Middle frontal gyrus (tissue), 1 donor: ENCODE measurements at regions not wholly inside any gene's neighbourhood (a gene's known extent, or its start where the extent isn't known, plus 50 kb on each side); places are given as distances from the start of the nearest gene placed in this dataset.

Source experiments
- DNase-seq: peaks from one replicate; pipeline ENCODE4 v3.0.0-alpha.2; 2015; ENCODE audit warnings: low spot score; ENCODE audit errors: extremely low spot score

DNA sequence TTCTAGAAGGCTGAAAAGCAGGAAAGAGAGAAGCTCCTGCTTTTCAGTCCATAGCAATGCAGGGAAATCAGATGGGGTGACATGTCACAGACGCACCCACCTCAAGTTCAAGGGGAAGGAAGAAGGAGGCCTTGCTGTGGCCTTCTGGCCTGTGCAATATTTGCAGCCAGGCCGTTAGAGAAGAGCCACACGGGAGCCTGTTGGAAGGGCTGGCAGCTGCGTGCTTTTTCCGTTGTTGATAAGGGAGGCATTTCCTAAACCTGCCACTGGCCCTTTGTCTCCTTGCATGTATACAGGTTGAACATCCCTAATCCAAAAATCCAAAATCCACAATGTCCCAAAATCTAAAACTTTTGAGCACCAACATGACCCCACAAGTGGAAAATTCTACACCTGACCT lies 492.5 kb upstream of the ZMIZ1 start:
- no peak for DNase-seq

DNA sequence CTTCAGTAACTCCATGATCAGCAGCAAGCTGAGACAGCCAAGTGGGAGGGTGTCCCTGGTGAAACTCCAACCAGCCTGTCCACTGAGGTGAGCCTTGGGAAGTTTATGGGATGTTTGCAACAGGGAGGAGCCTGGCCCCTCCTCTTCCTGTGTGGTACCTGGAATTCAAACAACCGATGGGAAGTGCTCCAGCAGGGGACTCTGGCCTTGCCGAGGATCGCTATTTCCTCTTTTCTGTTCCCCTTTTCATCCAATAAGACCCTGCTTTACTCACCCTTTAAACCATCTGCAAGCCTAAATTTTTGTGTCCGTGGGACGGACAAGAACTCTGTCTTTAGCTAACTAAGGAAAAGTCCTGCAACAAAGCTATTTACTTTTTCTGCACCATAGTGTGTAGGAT lies 491.1 kb upstream of the ZMIZ1 start:
- no peak for DNase-seq

DNA sequence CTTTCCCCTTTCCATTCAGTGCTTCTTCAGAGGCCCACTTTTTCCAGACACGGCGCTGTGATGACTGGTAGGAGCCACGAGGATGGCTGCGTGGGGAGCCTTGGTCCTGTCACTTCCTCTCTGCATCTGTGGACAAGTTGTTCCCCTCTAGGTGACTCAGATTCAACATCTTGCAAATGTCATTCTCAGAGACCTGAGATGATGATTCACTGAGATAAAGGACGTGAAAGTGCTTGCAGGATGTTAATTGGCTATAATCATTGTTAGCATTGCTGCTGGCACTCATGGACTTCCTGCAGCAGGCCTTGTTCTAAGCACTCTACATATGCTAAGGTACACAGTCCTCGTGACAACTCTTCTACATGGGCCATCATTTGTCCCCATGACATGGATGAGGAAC lies 489.8 kb upstream of the ZMIZ1 start:
- DNase-seq, result no peak

DNA sequence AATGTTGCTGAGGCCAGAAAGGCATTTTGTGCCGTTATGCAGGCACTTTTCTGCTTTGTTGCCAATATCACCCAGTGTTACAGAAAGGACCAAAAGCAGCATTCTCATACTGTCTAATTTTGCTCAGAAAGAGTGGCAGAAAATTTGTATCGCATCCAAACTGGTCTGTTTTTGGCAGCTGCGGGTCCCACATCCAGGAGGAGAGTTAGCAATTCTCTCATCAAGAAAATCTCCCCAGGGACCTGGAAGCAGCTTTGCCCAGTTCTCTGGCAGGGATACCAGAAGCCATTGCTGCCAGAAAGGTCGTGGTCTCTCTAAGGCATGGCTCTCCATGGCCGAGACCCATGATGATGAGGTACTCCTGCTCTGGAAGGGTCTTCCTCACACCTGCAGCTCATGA lies 489.2 kb upstream of the ZMIZ1 start:
- DNase-seq, result peak; percentile 30

DNA sequence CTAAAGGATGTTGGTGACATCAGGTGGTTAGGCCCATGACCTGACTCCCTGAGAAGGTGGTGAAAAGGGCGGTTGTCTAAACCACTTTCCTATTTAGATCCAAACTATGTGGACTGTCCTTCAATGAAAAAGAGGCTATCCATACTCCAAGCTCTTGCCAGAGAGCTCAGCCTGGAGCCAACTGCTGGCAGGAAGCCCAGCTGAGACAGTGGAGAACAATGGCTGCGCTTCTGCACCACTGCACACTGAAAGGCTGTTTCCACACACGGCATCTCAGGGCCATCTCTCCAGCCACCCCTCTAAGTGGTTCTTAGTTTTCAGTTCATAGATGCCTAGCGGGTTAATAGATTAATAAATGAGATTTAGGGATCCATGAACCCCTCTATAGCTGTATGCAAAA lies 488.8 kb upstream of the ZMIZ1 start:
- DNase-seq, result peak; percentile 71

DNA sequence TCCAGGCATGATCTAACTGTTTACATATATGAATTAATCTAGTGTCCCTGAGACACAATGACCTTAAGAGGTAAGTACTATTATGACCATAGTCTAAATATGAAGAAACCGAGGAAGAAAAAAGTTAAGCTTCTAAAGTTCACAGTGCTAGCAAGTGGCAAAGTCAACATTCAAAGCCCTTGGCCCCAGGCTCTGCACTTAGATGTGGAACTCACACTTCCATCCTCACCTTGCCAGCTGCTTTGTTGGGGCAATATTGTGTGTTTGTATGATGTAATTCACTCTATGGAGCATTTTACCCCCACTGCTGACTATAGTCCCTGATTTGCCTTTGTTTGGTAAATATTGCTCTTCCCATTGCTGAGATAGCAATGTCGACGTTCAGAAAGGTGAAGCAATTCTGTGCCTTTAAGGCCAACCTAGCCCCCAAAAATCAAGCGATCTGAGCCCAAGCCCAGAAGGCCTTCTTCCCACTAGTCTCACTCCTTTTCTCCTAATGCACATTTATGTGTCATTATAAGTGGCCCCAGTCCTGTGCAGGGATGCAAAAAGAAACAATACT lies 487.6 kb upstream of the ZMIZ1 start:
- no peak for DNase-seq

DNA sequence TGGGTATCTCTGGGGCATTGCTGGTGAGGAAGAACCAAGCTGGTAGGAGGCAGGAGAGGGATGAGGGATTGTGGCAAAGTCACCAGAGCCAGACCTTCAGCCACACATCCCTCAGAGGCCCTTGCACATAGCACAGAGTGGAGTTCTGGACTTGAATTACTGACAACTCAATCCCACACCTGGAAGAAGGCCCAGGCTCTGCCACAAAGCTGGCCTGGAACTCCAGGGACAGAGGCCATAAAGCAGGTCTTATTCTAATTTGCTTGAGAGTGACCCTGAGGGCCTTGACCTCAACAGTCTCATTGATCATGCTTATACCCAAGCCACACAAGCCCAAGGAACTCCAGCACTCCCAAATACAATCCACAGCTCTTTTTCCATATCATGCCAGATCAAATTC lies 486.2 kb upstream of the ZMIZ1 start:
- DNase-seq, result no peak

DNA sequence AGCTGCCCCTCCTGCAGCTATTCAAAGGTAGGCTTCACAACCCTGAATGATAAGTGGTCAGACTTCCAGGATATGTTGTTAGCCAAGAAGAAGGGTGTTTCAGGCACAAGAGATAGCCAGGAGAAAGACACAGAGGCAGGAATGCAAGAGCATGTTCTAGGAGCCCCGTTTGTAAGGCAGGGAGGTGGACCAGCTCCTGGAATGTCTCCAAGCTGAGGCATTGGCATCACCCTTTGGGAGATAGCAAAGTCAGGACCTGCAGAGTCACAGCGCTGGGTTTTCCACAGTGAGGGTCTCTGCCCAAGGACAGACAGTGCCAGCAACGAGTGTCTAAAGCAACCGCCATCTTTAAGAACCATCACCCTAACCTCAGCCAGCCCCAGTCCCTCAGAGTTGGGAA lies 484.5 kb upstream of the ZMIZ1 start:
- DNase-seq, result no peak

DNA sequence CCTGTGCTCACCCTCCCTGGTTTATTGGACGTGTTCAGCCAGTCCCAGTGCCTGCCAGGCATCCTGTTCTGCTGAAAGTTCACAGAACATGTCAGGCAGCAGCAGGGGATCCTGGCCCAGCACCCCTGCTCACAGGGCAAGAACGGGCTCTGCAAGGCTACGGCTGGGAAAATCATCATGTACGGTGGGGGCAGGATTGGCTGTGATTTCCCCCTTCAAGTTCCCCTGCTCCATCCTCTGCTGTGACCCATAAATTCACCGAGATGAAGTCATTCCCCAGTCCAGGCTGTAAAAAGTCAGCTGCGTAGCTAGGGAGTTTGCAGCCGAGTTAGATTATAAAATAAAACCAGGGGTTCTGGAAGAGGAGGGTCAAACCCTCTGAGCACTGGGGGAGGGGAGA lies 484.1 kb upstream of the ZMIZ1 start:
- no peak for DNase-seq

DNA sequence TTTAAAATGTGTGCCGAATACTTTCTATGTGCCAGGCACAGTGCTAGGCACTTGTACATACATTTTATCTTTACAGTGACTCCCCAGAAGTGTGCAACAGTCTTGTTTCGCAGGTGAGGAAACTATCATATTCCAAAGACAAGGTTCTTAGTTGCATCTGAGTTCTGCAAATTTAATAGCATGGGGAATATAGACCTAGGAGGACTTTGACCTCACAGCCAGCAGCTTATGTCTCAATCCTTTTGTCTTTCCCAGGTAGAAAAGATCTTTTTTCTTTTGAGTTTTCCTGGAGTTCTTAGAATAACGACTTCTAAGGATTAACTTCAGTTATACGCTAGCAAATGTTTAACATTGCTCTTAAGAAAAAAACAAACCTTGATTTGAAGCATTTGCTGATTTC lies 482.8 kb upstream of the ZMIZ1 start:
- no peak for DNase-seq

DNA sequence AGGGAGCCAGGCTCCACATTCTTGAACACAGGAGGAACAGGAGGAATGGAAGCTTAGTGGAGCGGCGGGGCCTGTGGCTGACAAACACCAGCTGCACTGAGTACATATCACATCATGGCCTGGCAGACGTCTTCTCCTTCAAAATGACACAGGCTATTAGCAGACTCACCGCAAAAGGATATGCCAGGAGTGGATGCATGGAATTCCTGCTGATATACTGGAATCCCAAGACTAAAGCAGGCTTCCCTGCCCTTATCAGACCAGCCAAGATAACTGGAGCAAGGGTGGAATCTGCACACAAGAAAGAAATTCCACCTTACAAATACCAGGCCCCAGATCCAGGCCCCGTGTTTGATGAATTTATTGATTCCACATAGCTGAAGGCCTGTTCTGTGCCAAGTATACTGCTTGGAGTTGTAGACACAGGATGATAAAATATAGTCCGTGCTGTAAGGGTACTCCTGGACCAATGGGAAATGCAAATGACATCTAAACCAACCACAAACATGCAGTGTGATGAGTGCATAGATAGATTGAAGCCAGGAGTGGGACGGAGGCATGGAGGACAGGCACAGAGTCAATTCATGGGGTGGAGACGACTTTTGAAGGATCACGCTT lies 480.5 kb upstream of the ZMIZ1 start:
- DNase-seq, result no peak

DNA sequence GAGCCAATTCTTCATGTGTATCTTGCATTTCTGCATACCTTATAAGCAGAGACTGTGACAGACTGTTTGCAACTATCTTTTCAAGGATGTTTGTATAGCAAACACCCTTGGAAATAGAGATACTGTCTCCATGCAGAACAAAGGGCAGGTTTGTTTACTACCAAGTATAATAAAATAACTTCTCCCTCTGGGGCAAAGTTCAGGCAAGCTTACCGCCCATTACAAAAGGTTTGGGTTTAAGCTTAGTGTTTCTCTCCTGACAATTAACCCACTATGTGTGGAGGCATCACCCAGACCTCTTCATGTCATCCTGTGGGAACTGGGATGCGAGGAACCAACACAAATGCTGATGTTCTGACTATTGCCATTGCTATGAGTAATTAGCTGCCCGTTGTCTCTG lies 479.1 kb upstream of the ZMIZ1 start:
- no peak for DNase-seq

DNA sequence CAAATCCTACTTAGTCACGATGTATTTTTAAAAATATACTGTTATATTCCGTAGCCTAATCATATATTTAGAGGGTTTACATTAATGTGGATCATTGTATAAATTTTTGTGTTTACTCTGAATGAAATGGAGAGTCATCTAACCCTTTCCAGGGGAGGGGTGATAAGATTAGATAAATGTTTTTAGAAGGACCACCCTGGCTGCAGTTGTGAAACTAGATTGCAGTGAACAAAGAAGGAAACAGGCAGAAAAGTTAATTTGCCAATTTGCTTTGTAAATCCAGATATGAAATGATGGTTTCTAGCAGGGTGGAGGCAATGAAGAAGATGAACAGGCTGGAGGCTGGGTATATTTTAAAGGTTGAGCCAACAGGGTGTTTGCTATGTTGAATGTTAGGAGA lies 477.7 kb upstream of the ZMIZ1 start:
- no peak for DNase-seq

DNA sequence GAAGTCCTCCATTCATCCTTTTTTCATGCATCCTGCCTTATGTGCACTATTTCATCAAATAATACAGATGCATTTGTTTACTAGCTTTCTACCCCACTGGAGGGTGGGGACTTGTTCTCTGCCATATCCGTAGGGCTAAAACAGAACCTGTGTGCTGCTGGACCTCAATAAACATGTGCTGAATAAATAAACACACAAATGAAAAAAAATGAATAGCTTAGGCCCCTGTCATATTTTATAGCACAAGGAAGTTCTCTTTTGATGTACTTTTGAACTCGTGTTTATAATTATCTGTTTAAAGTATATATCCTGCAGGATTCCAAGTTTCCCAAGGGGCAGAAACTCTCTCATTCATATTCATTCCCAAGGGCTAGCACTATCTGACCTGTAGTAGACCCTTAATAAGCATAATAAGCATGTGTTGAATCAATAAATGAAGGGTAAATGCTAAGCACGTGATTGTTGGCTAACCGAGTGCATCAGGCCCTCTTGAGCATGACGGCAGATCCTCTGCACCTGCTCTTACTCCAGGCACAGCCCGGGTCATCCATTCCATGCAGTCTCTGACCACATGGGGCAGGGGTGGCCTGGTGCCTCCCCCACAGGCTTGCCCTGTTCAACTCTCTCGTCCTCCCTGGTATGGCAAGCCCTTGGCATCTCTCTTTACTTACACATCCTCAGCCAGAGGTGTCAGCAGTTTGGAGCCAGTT lies 474.1 kb upstream of the ZMIZ1 start:
- no peak for DNase-seq

DNA sequence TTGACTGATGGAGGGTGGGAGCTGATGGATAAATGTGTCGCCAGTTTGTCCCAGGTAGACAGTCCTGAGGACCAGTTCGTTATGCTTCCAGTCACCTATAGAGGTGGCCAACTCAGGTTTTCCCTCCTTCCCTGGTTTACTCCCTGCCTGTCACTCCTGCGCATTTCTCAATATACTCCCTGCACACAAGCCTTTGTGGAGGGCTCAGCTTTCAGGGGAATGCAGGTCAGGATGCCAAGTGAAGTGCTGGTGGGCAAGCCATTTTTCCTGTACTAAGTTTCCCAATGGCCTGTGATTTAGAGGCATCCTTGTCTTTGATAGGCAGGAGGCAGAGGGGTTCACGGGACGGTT lies 473.5 kb upstream of the ZMIZ1 start:
- DNase-seq, result no peak

DNA sequence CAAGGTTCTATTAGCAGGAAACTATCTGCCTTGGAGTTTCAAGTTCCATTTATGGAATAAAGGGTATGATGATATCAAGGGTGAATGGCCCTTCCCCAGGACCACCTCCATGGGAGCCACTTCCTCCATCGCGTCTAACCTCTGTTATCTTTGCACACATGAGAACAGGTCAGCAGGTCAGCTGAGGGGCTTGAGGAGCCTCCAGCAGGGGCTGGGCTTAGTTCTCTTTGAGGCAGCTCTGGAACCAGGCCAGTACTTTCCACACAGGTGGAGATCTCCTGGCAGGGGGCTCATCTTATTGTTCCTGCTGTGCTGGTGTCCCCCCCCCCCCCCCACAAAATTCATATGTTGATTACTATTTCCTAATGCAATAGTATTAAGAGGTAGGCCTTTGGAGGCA lies 472.2 kb upstream of the ZMIZ1 start:
- no peak for DNase-seq

DNA sequence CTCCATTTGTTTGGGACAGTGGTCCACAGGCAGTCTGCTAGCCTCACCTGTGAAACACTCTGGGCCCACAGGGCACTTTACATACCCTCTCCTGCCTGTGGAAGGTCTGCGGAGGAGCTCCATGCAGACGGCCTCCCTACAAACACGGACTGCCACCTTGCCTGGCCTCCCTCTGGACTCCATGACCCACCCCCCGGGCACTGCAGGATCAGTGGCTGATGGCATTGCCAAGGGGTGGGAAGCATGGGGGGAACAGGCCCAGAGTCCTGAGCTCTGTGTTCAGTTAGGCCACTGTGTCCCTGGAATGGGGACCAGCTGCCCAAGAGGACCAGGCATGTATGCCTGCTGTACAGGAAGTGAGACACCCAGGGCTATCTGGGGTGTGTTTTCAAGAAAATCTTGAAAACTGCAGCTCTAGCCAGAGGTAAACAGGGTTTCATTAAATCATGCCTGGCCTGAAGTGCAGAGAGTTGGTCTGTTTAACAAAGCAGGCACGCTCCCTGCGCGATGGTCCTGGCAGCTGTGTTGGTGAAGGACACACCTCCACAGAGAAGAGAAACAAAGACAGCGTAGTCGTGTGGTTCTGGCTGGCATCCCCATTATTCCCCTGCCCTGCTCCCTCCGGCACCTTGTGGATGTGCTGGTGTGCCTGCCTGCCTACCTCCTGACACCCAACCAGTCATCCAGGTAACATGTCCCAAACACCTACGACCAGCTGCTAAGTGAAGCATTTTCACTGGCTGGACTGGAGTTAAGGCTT lies 470.8 kb upstream of the ZMIZ1 start:
- DNase-seq, result no peak

DNA sequence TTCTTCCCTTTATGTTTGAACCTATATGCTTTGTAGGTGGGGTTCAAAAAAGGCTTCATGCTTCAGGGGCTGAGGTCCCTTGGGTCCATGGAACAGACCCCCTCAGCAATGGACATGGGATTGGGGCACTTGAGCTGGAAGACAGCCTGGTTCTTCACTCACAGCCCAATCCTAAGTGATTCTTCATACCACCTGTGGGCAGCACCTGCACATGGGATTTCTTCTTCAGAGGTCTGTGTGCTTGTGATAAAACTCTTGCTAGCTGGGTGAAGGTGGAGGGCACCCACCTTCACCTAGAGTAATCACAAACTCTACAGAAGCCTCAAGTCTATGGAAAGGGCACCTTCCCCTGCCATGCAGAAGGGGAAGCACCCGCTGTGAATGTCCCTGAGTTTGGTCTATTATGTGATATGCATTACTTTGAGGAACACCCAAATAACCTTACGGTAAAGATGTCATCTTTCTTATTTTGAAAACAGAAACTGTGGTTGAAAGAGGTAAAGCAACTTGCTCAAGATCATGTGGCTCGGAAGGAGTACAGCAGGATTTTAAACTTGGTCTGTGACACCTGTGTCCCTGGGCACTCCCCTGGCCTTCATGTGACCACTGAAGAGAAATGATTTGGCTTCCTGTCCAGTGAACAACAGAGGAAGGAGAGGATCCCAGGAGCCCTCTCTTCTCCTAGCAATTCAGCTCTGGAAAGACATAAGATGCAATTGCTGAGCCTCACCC lies 469.5 kb upstream of the ZMIZ1 start:
- no peak for DNase-seq

DNA sequence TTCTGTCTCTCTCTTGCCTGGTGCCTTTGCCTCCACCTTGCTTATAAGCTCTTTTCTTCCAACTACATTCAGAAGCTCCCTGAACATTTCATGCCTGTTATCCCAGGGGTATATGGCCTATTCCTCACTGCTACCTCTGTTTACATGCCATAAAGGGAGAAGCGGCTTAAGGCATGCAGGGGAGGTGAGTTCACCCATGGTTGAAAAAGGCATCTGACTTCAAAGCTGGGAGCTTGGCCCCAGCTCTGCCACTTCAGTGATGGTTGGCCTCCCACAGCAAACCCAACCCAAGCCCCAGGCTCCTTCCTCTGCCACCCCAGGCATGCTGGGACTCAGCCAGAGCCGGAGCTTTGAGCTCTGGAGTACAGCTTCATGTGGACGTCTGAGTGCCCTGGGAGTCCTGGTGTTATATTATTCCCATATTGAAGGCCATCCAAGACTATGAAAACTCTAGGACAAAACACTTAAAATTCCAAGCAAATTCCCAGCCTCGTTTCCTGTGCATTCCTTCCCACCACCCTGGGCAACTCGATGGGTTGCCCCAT lies 468.6 kb upstream of the ZMIZ1 start:
- no peak for DNase-seq

DNA sequence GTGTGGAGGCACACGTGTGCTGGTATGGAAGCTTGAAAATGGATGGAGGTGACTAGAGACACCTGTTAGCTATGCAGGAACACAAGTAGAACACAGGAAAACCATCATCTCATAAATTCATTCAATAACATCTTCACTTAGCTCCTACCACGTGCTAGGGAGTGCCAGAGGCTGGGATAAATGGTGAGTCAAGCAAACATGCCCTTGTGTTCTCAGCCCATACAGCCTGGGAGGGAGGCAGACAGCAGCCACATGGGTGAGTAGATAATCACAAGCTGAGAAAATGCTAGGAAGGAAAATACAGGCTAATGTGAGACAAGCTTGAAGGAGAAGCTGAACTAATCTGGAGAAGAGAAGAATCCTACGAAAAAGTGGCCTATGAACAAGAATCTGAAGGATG lies 468.0 kb upstream of the ZMIZ1 start:
- DNase-seq, result no peak

DNA sequence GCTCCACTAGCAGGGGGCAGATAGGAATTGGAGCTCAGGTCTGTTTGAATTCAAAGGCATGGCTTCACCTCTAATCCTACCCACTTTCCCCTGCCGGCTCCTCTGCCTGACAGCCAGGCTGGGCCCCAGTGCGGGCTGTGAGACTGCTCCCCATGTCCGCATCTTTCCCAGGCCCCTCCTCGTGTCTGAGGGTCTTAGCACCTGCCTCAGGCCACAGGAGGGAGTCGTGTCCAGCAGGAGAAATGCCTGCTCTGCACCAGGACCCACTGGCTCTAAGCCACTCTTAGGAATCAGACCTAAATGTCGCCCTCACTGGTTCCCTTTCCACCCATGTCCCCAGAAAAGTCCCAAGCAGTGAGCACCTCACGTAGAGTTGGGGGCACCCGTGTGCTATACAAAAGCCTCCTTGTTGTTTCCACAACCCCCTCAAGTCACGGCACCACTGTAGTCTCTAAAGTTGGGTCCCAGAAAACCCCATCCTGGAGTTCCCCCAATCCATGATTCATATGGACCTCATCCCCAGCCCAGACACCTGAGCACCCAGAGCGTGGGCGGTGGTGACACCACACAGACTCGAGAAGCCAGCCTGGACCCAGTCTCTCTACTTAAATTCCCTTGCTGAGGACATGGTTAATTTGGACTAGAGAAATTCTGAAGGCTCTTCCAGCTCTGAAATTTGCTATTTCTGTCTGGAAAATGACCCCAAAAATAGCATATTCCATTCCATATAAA lies 466.4 kb upstream of the ZMIZ1 start:
- no peak for DNase-seq
